Memory B cell (primary cell): ENCODE measurements at regions not wholly inside any gene's neighbourhood (a gene's known extent, or its start where the extent isn't known, plus 50 kb on each side); places are given as distances from the start of the nearest gene placed in this dataset.

ENCODE experiments used
- ATAC-seq: fragments of 150-1000 bp; cut with Tn5 transposase; 2 replicates; pipeline ENCODE4 v1.10.0; 2021; ENCODE audit warnings: low read depth, mild to moderate bottlenecking, moderate library complexity
- DNase-seq, 2 donors: peaks; one replicate each; pipeline ENCODE4 v3.0.0; 2022; ENCODE audit warnings: low spot score in 2 of 2
- H3K27ac Mint-ChIP-seq: one replicate; pipeline ENCODE4 v1.8.0; 2022; ENCODE audit warnings: mild to moderate bottlenecking, moderate library complexity, mixed read lengths
- H3K27me3 Mint-ChIP-seq: one replicate; pipeline ENCODE4 v1.8.0; 2022; ENCODE audit warnings: mixed read lengths
- H3K36me3 Mint-ChIP-seq: one replicate; pipeline ENCODE4 v1.8.0; 2022; ENCODE audit warnings: mild to moderate bottlenecking, mixed read lengths
- H3K4me1 Mint-ChIP-seq: one replicate; pipeline ENCODE4 v1.8.0; 2022; ENCODE audit warnings: mixed read lengths
- H3K4me3 Mint-ChIP-seq: one replicate; pipeline ENCODE4 v1.8.0; 2022; ENCODE audit warnings: mild to moderate bottlenecking, moderate library complexity, mixed read lengths
- H3K9me3 Mint-ChIP-seq: one replicate; pipeline ENCODE4 v1.8.0; 2022; ENCODE audit warnings: mixed read lengths

GRCh38 chr2:234635284-234635683 lies 138.4 kb upstream of the ARL4C start:
- Mint-ChIP-seq H3K27ac (no peak overlapping the region), H3K36me3 (no peaks in the 10 kb centered on the region), H3K9me3 (peaks cover 9% of the 10 kb centered on the region), H3K27me3 (peaks cover 12% of the 10 kb centered on the region), H3K4me3 (no peak overlapping the region), H3K4me1 (no peaks in the 10 kb centered on the region)
- DNase-seq, result no peak
- ATAC-seq, result no peak

GRCh38 chr2:234633581-234634230 lies 136.8 kb upstream of the ARL4C start:
- Mint-ChIP-seq H3K9me3 (peaks cover 9% of the 10 kb centered on the region), H3K27ac (no peak overlapping the region)

DNA sequence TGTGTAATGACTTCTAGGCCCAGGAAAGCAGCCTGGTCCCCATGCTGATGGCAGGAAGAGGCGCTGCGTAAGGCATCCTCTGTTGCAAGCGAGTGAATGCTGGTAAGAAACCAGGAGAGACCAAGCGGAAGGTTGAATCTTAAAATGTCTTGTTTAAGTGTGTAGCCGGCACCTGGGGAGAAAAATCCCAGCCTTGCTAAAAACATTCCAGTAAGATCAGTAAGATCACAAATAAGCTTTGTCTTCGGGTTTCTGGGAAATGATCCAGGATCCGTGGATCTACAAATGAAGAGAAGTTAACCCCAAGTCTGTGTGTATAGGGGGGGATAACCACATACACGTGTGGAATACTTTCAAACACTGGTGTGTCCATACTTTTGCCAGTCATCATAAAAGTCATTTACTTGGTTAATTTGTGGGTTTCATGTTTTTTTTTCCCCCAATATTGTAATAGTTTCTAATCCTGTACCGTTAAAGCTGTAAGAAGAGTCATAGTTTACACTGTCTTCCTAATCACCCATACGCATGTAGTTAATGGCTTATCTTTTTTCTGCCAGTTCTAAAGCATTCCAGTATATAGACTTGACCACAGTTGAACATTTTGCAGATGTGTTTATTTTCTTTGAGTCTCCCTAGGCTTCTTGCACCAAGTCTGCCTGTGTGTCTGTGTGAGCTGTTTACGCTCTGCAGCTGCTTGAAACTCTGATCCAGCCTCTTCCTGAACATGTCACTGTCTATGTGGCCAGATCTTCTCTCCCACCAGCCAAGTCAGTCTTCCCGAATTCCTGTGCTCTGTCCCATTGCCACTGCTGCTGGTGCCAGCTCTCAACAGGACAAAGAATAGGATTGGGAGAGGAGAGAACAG lies 135.9 kb upstream of the ARL4C start:
- no peaks in the 10 kb centered on the region for H3K36me3 Mint-ChIP-seq
- H3K27me3 Mint-ChIP-seq, result peaks cover 12% of the 10 kb centered on the region
- DNase-seq (no peak), ATAC-seq (no peak)
- no peak overlapping the region for H3K4me3 Mint-ChIP-seq
- H3K4me1 Mint-ChIP-seq, result no peaks in the 10 kb centered on the region
- peaks cover 9% of the 10 kb centered on the region for H3K9me3 Mint-ChIP-seq
- no peak overlapping the region for H3K27ac Mint-ChIP-seq

More at GRCh38 chr2:234633581-234634230, 136.8 kb upstream of the ARL4C start:
- DNase-seq (no peak), ATAC-seq (no peak)
- no peak overlapping the region for H3K4me3 Mint-ChIP-seq
- H3K36me3 Mint-ChIP-seq, result no peaks in the 10 kb centered on the region
- H3K27me3 Mint-ChIP-seq, result peaks cover 10% of the 10 kb centered on the region
- no peaks in the 10 kb centered on the region for H3K4me1 Mint-ChIP-seq

- peaks cover 6% of the 10 kb centered on the region for H3K9me3 Mint-ChIP-seq
- no peak for DNase-seq
- H3K36me3 Mint-ChIP-seq, result no peaks in the 10 kb centered on the region
- no peak overlapping the region for H3K27ac Mint-ChIP-seq
- H3K4me1 Mint-ChIP-seq, result no peaks in the 10 kb centered on the region
- peaks cover 13% of the 10 kb centered on the region for H3K27me3 Mint-ChIP-seq
- ATAC-seq, result no peak
- no peak overlapping the region for H3K4me3 Mint-ChIP-seq
Observed at GRCh38 chr2:234631646-234632514, 135.0 kb upstream of the ARL4C start.

- H3K36me3 Mint-ChIP-seq, result no peaks in the 10 kb centered on the region
- H3K9me3 Mint-ChIP-seq, result peaks cover 1% of the 10 kb centered on the region
- H3K27me3 Mint-ChIP-seq, result peaks cover 13% of the 10 kb centered on the region
- no peaks in the 10 kb centered on the region for H3K4me1 Mint-ChIP-seq
- H3K4me3 Mint-ChIP-seq, result no peak overlapping the region
- DNase-seq (no peak), ATAC-seq (no peak)
- no peak overlapping the region for H3K27ac Mint-ChIP-seq
Observed at GRCh38 chr2:234630801-234631261, 133.9 kb upstream of the ARL4C start.

DNA sequence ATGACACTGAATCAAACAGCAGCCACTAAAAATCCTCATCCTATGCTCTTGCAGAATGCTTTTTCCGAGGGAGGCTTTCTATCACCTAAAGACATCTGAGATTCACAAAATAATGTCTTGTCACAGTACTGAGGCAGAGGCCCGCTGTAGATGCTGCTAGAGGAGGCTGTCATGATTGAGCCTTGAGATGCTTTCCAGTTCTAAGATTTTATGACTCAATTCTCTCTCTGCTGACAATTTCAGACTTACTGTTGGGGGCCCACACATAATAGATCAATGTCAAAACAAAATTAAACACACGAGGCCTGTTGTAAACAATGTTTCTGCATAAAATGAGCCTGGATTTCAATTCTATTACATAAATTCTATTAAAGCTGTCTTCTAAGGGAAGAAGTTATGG lies 132.7 kb upstream of the ARL4C start:
- Mint-ChIP-seq H3K36me3 (no peaks in the 10 kb centered on the region), H3K9me3 (no peaks in the 10 kb centered on the region), H3K4me1 (no peaks in the 10 kb centered on the region), H3K27me3 (peaks cover 13% of the 10 kb centered on the region), H3K27ac (no peak overlapping the region), H3K4me3 (no peak overlapping the region)
- no peak for DNase-seq
- no peak for ATAC-seq

DNA sequence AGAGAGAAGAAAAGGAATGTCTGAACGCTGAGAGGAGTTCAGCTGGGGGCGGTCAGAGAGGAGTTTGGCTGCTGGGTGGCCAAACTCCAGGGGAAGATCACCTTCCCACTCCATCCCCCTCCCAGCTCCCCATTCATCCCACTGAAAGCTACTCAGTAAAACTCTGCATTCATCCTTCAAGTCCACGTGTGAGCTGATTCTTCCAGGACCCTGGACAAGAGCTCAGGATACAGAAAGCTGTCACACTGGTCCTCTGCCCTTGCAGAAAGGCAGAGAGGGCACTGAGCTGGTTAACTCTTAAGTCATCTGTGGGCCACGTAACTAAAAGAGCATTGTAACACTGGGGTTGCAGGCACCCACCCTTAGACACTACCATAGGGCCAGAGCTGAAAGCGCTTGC lies 132.1 kb upstream of the ARL4C start:
- peaks cover 13% of the 10 kb centered on the region for H3K27me3 Mint-ChIP-seq
- DNase-seq (no peak), ATAC-seq (no peak)
- no peaks in the 10 kb centered on the region for H3K36me3 Mint-ChIP-seq
- no peaks in the 10 kb centered on the region for H3K9me3 Mint-ChIP-seq
- no peak overlapping the region for H3K4me3 Mint-ChIP-seq
- no peak overlapping the region for H3K27ac Mint-ChIP-seq
- H3K4me1 Mint-ChIP-seq, result no peaks in the 10 kb centered on the region

DNA sequence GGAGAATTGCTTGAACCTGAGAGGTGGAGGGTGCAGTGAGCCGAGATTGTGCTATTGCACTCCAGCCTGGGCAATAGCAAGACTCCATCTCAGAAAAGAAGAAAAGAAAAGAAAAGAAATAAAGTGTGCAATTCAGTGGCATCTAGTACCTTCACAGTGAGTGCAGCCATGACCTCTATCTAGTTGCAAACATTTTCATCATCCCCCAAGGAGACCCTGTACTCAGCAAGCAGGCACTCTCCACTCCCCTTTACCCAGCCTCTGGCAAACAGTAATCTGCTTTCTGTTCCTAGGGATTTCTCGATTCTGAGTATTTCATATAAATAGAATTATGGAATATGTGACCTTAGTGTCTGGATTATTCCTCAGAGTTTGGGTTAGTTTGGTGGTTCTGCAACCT lies 130.4 kb upstream of the ARL4C start:
- H3K27ac Mint-ChIP-seq, result no peak overlapping the region
- no peaks in the 10 kb centered on the region for H3K36me3 Mint-ChIP-seq
- no peak for DNase-seq
- no peak overlapping the region for H3K4me3 Mint-ChIP-seq
- peaks cover 11% of the 10 kb centered on the region for H3K27me3 Mint-ChIP-seq
- H3K9me3 Mint-ChIP-seq, result no peaks in the 10 kb centered on the region
- ATAC-seq, result no peak
- H3K4me1 Mint-ChIP-seq, result no peaks in the 10 kb centered on the region

GRCh38 chr2:234626566-234627130 lies 129.8 kb upstream of the ARL4C start:
- peaks cover 8% of the 10 kb centered on the region for H3K27me3 Mint-ChIP-seq
- H3K4me1 Mint-ChIP-seq, result no peaks in the 10 kb centered on the region
- H3K27ac Mint-ChIP-seq, result no peak overlapping the region
- H3K4me3 Mint-ChIP-seq, result no peak overlapping the region
- H3K36me3 Mint-ChIP-seq, result no peaks in the 10 kb centered on the region
- ATAC-seq (no peak), DNase-seq (no peak)
- H3K9me3 Mint-ChIP-seq, result no peaks in the 10 kb centered on the region

- Mint-ChIP-seq H3K4me3 (no peak overlapping the region), H3K9me3 (no peaks in the 10 kb centered on the region), H3K36me3 (no peaks in the 10 kb centered on the region), H3K27me3 (peaks cover 5% of the 10 kb centered on the region), H3K4me1 (no peaks in the 10 kb centered on the region), H3K27ac (no peak overlapping the region)
- ATAC-seq (no peak), DNase-seq (no peak)
Observed at GRCh38 chr2:234625626-234626250, 128.9 kb upstream of the ARL4C start.

- Mint-ChIP-seq H3K4me1 (peaks cover 4% of the 10 kb centered on the region), H3K9me3 (no peaks in the 10 kb centered on the region), H3K27ac (no peak overlapping the region), H3K4me3 (no peak overlapping the region), H3K27me3 (peaks cover 3% of the 10 kb centered on the region), H3K36me3 (no peaks in the 10 kb centered on the region)
- ATAC-seq (no peak), DNase-seq (no peak)
Observed at GRCh38 chr2:234623521-234623991, 126.7 kb upstream of the ARL4C start.

GRCh38 chr2:234621120-234621519 lies 124.2 kb upstream of the ARL4C start:
- DNase-seq (no peak), ATAC-seq (no peak)
- H3K27me3 Mint-ChIP-seq, result peaks cover 4% of the 10 kb centered on the region
- no peaks in the 10 kb centered on the region for H3K9me3 Mint-ChIP-seq
- H3K36me3 Mint-ChIP-seq, result no peaks in the 10 kb centered on the region
- peaks cover 4% of the 10 kb centered on the region for H3K4me1 Mint-ChIP-seq
- H3K27ac Mint-ChIP-seq, result no peak overlapping the region
- H3K4me3 Mint-ChIP-seq, result no peak overlapping the region

DNA sequence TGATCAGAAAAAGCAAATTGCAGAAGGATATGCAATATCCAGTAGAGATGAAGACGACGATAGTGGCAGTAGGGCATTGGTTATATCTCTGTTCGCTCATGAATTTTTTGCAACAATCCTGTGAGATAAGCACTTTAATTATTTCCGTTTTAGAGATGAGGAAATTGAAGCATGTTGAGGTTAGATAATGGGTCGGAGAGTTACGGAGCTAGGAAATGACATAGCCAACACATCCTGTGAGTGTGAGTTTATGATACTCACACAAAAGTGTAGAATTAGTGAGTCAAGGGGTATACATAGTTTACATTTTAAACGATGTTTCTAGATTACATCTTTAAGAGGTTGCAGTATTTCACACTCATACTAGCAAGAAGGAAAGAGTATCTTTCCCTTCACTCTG lies 123.1 kb upstream of the ARL4C start:
- ATAC-seq (no peak), DNase-seq (no peak)
- peaks cover 7% of the 10 kb centered on the region for H3K27me3 Mint-ChIP-seq
- peaks cover 4% of the 10 kb centered on the region for H3K4me1 Mint-ChIP-seq
- no peak overlapping the region for H3K27ac Mint-ChIP-seq
- no peak overlapping the region for H3K4me3 Mint-ChIP-seq
- no peaks in the 10 kb centered on the region for H3K9me3 Mint-ChIP-seq
- H3K36me3 Mint-ChIP-seq, result no peaks in the 10 kb centered on the region
